Anterior cingulate cortex (tissue), 58 donors: ENCODE measurements at regions not wholly inside any gene's neighbourhood (a gene's known extent, or its start where the extent isn't known, plus 50 kb on each side); places are given as distances from the start of the nearest gene placed in this dataset.
"Not testable (repeated sequence)": the region's sequence is repeated elsewhere in the genome, so short reads cannot be mapped to it uniquely, and the experiment has no call there.

ENCODE experiments used
- DNase-seq, 58 donors: peaks; one replicate each; lab custom pipeline; 2025; lab: John Stamatoyannopoulos, UW

DNA sequence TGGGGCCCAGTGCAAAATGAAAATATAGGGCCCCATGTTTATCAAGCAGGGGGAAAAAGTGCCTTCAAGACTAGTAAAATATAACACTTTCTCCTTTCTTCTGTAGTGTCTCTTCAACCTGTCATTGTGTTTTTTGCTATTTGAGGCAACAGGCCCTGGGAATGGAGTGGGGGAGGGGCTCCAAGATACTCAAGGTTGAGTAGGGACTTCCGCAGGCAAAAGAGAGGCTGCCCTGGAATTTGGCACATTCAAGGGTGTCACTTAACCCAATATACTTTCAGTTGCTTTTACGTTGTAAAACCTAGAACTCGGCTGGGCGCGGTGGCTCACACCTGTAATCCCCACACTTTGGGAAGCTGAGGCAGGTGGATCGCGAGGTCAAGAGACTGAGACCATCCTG, 154.9 kb downstream of the ALDH8A1 start:
- no peak for DNase-seq

DNA sequence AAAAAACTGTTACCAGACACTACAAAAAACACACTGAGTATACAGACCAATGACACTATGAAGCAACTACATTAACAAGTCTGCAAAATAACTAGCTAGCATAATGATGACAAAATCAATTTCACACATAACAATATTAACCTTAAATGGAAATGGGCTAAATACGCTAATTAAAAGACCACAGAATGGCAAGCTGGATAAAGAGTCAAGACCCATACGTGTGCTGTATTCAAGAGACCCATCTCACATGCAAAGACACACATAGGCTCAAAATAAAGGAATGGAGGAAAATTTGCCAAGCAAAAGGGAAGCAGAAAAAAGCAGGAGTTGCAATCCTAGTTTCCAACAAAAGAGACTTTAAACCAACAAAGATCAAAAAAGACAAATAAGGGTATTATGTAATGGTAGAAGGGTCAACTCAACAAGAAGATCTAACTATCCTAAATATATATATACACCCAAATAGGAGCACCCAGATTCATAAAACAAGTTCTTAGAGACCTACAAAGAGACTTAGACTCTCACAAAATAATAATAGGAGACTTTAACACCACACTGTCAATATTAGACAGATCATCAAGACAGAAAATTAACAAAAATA, 158.6 kb downstream of the ALDH8A1 start:
- DNase-seq = not testable (repeated sequence)

DNA sequence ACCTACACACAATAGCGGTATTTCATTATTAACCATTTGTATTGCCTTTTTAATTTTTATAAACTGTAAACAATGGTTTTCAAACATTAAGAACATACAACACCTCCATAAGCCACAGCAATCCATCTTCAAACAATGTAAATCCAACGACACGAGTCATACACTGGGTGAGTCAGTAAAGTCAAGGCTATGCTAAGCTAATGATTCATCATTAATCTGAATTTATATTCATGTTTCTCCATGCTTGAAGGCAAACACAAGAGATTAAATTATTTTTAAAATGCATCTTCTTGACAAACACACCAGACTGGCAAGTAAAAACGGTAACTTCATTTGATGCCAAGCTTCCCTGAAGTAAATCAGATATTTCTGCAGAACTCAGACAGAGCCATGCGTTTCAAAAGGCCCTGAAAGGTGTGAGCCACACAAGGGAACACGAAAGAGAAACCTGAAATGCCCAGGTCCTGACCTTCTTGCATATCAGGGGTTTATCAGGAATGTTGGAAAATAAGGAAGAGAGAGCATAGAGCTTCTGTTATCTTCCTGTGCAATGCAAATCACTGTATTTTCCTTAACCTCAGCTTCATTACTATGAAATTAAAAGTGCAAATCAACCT, 162.5 kb downstream of the ALDH8A1 start:
- no peak for DNase-seq

DNA sequence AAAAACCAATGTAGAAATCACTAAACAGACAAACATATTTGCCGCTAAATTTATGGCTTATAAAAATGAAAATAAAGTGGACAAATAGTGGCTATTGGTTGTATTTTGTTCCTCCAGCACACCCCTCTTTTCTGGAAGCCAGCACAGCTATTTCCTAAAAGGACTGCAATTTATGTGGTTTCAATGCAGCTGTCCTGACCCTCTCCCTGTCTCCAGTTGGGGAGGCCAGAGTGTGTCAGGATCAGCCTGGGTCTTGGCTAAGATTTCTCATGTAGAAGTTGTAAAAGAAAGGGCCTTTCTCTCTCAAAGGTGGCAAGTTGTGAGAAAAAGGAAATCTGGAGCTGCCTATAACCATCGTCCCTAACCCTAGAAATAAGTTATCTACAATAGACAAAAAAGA, 165.6 kb downstream of the ALDH8A1 start:
- DNase-seq = no peak

DNA sequence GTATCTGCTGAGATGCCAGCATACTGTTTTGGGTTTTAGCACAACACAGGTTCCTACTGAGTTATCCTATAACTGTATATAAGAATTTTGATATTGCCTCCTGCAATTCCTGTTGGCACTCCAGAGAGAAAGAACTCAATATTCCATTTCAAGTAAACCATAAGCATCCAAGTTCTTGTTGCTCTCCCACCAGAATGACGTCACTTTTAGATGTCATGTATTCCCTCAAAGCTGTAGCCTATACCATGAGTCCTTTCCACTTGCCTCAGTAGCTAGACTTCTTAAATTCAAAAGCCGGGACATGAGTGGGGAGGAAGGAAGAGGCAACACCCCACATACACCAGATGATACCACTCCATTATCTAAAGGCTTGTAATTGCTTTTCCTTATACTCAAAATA, 171.5 kb downstream of the ALDH8A1 start:
- no peak for DNase-seq

DNA sequence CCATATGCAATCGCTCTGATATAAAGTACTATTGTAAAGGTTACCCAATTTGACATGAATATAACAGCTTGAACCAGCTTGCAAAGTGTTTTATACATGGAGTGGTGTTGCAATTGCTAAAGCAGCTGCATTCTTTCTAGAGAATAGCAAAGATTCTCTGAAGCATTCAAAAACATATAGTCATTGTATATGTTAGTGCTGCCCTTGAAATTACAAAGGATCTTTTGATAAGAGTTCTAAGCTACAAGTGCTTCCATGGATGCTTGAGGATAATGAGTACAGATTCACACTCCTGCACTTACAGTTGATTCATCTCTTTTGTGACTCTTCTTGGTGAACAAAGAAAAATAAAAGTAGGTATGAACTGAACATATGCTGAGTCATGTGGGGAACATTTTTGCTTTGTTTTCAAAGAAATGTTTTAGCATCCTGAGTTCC, 175.7 kb downstream of the ALDH8A1 start:
- no peak for DNase-seq

DNA sequence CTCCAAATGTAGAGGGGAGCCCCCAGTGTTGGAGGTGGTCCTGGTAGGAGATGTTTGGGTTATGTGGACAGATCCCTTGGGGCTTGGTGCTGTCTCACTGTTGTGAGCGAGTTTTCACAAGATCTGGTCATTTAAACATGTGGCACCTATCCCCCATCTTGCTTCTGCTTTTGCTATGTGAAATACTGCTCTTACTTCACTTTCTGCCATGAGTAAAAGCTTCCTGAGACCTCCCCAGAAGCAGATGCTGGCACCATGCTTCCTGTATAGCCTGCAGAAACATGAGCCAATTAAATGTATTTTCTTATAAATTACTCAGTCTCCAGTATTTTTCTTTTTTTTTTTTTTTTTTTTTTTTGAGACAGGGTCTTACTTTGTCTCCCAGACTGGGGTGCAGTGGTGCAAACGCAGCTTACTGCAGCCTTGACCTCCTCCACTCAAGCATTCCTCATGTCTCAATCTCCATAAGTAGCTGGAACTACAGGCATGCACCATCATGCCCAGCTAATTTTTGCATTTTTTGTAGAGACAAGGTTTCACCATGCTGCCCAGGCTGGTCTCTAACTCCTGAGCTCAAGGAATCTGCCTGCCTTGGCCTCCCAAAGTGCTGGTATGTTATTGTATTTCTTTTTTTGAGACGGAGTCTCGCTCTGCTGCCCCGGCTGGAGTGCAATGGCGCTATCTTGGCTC, 177.1 kb downstream of the ALDH8A1 start:
- DNase-seq = no peak

DNA sequence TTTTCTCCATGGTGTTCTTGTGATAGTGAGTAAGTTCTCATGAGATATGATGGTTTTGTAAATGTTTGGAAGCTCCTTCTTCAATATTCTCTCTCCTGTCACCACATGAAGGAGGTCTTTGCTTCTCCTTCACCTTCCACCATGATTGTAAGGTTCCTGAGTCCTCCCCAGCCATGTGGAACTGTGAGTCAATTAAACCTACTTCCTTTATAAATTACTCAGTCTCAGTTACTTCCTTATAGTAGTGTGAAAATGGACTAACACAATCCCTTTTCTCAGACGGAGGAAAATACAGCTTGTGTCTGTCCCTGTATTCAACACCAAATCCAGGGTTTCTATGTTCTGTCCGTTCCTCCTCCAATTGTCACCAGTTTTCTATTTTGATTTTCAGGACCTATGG, 181.0 kb downstream of the ALDH8A1 start:
- no peak for DNase-seq

DNA sequence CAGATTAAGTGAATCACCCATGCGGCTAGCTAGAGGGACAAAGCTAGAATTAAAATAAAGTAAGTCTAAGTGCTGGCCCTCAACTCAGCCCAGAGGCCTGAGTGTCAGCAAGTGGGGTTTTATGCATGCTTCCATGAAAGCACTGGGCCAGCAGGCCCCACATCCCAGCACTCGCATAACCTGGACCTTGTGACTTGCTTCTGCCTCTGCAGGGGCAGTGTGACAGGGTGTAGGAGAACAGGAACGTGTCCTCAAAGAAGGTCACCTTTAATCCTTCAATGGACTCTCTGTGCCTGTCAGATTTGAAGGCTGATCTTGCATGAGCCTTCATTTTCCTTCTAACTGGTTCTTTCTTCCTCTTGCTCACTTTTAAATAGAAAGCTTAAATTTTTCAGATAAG, 183.4 kb downstream of the ALDH8A1 start:
- DNase-seq = no peak

DNA sequence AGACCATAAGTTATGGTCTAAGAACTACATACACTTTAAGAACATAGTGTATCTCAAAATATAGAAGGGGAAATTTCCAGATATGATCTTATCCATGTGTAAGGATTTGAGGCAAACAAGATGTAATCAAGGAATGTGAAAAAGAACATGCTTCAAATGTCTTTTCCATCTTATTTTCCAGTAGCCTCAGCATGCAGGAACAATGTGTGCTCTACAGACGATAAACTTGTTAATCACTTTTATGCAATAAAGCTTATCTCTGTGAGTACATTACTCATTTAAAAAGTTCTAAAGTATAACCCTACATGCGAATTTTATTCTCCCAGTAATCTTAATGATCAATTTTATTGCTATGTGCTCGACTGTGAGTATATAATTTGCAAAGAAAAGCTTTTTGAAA, 185.2 kb downstream of the ALDH8A1 start:
- DNase-seq = no peak

DNA sequence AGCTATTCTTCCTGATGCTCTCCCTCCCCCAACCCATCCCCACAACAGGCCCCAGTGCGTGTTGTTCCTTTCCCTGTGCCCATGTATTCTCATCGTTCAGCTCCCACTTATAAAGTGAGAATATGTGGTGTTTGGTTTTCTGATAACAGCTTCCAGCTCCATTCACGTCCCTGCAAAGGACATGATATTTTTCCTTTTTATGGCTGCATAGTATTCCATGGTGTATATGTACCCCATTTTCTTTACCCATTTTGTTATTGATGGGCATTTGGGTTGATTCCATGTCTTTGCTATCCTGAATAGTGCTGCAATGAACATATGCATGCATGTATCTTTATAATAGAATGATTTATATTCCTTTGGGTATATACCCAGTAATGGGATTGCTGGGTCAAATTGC, 186.3 kb downstream of the ALDH8A1 start:
- DNase-seq = not testable (repeated sequence)

DNA sequence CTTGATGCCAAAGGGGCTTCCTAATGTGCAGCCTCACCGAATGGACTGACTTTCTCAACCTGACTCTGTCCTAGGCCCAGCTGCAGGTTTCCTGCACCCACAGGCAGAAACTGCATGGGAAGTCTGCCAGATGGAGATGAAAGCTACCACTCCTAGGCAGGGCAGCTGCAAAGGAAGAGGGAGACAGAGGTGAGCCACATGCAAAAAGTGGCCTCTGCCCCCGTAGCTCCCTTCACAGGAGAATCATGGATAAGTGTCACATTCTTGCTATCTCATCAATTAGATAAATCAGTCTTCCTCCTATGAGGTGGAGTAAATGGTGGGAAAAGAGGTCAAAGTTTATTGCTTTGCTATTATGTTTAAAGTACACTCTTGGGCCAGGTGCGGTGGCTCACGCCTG, 191.3 kb downstream of the ALDH8A1 start:
- DNase-seq = no peak

DNA sequence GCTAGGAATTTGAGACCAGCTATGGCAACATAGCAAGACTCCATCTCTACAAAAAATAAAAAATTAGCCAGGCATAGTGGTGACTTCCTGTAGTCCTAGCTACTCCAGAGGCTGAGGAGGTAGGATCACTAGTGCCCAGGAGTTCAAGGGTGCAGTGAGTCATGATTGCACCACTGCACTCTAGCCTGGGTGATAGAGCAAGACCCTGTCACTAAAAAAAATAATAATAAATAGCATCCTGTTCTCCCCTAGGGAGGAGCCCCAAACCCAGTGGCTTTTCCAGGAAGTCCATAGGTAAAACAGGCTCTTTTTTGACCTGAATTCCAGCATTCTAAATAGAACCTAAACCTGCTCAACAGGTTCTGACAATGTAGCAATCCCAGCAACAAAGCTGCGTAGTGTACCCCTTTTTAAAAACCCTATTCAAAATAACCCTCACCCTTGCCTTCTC, 192.0 kb downstream of the ALDH8A1 start:
- DNase-seq = no peak

DNA sequence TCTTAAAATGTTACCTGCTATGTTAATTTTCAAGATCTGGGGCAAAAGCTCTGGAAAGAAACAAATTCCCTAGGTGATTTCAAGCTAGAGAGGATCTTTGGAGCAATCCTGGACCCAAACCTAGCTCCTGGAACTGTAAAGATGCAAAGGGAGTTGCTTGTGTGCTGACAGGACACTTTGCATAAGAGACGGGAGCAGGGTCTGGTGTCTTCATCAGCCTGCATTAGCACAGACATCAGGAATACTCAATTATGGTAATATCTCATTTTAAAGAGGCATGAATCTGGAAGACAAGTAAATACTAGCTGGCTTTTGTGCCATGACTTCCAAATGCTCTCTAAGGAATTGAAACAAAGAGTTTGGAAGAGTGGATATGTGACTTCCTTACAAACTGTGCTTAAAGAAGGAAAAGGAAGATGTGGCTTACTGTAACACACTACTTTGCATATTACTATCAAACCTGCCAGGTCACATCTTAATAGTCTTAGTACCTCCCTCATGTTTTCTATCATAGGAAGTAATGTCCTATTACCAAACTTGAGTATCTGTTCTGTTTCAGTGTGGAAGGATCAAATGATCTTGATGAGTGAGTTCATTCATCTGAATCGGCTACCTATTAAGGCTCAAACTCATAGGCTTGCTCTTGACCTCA, 193.4 kb downstream of the ALDH8A1 start:
- DNase-seq = no peak

DNA sequence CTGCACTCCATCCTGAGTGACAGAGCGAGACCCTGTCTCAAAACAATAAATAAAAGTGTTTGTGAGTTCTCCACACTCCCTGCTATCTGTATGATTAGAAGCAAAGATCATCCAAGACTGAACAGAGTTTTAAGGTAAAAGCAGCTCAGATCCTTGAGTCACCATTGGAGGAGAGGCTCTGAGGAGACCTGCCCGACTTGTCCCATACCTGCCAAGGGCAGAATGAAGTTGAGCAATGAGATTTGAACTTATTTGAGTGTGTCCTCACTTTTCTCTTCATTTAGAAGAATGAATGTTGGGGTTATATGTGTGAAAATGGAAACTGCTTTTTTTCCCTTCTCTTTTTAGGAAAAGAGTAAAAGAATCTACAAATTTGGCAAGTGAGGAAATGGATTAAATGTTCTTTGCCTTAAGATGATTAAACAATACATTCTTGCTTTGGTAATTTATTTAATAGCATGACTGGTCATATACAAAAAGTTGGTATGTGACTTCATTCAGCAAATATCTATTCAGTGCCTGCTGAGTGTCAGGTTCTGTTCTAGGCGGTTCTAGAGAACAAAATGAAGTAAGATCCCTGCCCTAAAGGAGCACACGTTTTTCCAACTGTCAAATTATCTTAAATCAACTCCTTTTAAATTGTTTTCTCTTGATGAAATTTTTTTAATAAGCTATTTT, 195.7 kb downstream of the ALDH8A1 start:
- no peak for DNase-seq

DNA sequence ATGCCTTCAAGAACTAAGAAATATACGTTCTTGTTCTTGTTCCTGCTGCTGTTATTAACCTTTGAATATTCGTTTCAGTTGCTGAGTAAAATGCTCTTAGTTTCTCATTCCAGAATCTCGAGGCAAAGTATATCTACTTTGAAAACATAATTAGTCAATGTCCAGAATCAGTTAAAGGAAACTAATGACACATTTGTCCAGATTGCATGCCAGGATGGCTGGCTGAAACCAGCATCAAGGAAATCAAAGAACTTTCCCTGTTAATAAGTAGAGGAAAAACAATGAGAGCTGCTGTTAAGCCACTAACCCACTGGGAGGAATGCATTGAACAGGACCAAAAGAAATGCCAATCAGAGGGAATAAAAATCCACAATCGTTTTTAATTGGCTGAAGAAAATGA, 196.9 kb downstream of the ALDH8A1 start:
- DNase-seq = no peak

DNA sequence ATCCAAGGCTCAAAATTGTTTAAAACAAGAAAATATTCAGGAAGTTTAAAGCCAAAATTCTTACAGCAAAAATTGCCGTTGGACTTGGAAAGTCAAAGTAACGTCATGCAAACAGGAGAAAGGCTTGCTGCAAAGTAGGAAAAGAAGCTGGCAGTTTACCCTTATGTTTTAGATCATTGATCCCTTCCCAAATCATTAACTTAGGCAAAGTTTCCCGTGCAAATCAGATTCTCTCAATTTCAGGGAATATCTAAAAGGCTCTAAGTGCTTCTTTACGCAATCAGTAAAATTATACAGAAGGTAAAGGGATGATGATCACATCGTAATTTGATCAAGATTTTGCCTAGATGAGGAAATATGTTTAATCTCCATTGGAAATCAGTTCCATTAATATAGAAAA, 197.5 kb downstream of the ALDH8A1 start:
- DNase-seq = no peak

DNA sequence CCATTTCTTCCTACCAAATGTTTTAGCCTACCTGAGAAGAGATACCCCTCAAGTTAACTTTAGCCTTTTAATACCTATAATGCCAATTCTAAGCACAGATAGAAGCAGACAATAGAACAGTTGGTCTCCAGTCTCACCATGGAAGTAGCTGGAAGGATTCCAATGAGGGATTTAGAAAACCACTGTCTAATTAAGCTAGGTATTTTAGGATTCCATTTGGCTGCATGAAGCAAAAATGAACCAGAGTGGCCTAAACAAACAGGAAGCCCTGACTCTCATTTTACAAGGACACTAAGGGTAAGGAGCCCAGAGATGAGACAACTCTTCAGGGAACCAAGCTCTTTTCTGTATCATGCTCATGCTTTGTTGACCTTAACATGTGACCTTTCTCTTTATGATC, 199.2 kb downstream of the ALDH8A1 start:
- DNase-seq = no peak

DNA sequence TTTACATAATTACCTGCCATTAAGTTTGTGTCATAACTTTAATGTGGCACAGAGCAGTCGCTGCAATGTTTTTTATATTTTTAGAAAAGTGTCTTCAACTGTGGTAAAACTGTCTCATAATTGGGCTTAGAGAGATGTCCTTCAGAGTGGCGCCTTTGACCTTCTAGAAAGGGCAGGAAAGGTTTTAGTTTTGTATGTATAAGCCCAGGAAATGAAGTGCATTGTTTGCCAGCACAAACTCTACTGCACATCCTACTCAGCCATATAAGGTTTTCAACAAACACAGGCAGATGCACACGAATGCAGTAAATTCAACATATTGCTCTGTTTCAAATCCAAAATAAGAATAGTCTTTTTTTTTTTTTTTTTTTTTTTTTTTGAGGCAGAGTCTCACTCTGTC, 201.4 kb downstream of the ALDH8A1 start:
- no peak for DNase-seq

DNA sequence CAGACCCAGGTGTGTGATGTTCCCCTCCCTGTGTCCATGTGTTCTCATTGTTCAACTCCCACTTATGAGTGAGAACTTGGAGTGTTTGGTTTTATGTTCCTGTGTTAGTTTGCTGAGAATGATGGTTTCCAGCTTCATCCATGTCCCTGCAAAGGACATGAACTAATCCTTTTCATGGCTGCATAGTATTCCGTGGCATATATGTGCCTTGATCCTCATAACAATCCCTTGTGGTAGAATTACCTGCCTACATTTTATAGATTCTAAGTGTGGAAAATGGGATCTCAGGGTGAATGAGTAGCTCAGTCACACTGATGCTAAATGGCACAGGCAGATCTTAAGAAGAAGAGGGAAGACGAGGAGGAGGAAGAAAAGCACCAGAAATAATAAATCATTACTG, 202.7 kb downstream of the ALDH8A1 start:
- not testable (repeated sequence) for DNase-seq

DNA sequence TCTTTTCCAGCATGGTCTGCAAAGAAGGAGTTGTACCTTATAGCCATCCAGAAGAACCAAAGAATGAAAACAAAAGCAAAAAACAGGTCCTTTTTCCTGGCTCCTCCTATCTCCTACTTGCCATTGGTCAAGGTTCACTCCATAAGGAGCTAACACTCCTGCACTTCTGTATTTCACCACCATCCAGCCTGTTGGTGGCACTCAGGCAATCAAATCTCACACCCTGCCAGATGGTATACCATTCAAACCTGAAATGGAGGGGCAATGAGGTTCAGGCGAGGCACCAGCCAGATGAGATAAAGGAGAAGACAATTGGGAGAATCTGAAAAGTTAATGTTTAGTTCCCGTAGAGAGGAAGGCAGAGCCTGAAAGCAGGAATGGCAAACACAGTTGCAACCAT, 203.8 kb downstream of the ALDH8A1 start:
- DNase-seq = no peak
